ENCODE measurements at regions not wholly inside any gene's neighbourhood (a gene's known extent, or its start where the extent isn't known, plus 50 kb on each side); places are given as distances from the start of the nearest gene placed in this dataset.

DNA sequence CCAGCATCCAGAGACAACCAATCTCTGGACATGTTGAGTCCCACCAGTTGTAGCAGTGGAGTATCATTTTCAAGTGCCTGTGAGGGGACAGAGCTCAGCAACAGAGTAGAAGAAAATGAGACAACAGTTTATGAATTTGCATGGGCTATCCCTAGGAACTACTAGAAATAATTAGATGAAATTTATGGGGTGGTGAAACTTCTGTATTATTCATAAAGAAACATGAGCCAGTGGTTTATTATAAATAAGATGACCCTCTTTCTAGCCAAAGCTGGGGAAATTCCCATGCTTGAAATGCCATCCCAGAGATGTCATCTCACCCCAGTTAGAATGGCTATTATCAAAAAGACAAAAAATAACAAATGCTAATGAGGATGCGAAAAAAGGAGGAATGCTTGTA, 55.1 kb upstream of the ITGB8 start:
- TF ChIP-seq SP1 (IDR thresholded peaks at IDR 0.05; ENCODE audit: low read depth): no peak
- TF ChIP-seq CEBPB (IDR thresholded peaks at IDR 0.05; ENCODE audit: low read depth): no peak
- no peak for TF ChIP-seq SRF (IDR thresholded peaks at IDR 0.05; ENCODE audit: low read depth)
- TF ChIP-seq, protein P1, sequence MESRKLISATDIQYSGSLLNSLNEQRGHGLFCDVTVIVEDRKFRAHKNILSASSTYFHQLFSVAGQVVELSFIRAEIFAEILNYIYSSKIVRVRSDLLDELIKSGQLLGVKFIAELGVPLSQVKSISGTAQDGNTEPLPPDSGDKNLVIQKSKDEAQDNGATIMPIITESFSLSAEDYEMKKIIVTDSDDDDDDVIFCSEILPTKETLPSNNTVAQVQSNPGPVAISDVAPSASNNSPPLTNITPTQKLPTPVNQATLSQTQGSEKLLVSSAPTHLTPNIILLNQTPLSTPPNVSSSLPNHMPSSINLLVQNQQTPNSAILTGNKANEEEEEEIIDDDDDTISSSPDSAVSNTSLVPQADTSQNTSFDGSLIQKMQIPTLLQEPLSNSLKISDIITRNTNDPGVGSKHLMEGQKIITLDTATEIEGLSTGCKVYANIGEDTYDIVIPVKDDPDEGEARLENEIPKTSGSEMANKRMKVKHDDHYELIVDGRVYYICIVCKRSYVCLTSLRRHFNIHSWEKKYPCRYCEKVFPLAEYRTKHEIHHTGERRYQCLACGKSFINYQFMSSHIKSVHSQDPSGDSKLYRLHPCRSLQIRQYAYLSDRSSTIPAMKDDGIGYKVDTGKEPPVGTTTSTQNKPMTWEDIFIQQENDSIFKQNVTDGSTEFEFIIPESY (IDR thresholded peaks at IDR 0.05; ENCODE audit: extremely low read depth, insufficient replicate concordance, low read length): no peak
- no peak for TF ChIP-seq TCF7L2 (IDR thresholded peaks at IDR 0.05; ENCODE audit: borderline replicate concordance, extremely low read depth, insufficient read depth, insufficient read length)
- no peak for TF ChIP-seq EZH2phosphoT487 (IDR thresholded peaks at IDR 0.05; ENCODE audit: borderline replicate concordance)
- TF ChIP-seq YY1 (IDR thresholded peaks at IDR 0.05; ENCODE audit: extremely low read depth, insufficient replicate concordance, low read depth, low read length): no peak
- TF ChIP-seq, protein P2, sequence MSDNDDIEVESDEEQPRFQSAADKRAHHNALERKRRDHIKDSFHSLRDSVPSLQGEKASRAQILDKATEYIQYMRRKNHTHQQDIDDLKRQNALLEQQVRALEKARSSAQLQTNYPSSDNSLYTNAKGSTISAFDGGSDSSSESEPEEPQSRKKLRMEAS (IDR thresholded peaks at IDR 0.05): no peak
- TF ChIP-seq EGR1 (IDR thresholded peaks at IDR 0.05; ENCODE audit: low read depth): no peak
- TF ChIP-seq, protein P3, sequence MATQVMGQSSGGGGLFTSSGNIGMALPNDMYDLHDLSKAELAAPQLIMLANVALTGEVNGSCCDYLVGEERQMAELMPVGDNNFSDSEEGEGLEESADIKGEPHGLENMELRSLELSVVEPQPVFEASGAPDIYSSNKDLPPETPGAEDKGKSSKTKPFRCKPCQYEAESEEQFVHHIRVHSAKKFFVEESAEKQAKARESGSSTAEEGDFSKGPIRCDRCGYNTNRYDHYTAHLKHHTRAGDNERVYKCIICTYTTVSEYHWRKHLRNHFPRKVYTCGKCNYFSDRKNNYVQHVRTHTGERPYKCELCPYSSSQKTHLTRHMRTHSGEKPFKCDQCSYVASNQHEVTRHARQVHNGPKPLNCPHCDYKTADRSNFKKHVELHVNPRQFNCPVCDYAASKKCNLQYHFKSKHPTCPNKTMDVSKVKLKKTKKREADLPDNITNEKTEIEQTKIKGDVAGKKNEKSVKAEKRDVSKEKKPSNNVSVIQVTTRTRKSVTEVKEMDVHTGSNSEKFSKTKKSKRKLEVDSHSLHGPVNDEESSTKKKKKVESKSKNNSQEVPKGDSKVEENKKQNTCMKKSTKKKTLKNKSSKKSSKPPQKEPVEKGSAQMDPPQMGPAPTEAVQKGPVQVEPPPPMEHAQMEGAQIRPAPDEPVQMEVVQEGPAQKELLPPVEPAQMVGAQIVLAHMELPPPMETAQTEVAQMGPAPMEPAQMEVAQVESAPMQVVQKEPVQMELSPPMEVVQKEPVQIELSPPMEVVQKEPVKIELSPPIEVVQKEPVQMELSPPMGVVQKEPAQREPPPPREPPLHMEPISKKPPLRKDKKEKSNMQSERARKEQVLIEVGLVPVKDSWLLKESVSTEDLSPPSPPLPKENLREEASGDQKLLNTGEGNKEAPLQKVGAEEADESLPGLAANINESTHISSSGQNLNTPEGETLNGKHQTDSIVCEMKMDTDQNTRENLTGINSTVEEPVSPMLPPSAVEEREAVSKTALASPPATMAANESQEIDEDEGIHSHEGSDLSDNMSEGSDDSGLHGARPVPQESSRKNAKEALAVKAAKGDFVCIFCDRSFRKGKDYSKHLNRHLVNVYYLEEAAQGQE (IDR thresholded peaks at IDR 0.05; ENCODE audit: low read depth): no peak
- TF ChIP-seq POLR2A (IDR thresholded peaks at IDR 0.05; ENCODE audit: borderline replicate concordance, extremely low read depth, insufficient read depth, insufficient read length): no peak
- no peak for TF ChIP-seq FOSL1 (IDR thresholded peaks at IDR 0.05; ENCODE audit: low read depth)
- TF ChIP-seq EZH2 (IDR thresholded peaks at IDR 0.05): no peak
- no peak for TF ChIP-seq POLR2AphosphoS5 (IDR thresholded peaks at IDR 0.05; ENCODE audit: low read depth, low read length)
- Histone ChIP-seq H2AFZ (ENCODE audit: low read depth, low read length, poor library complexity, severe bottlenecking) (no peak overlapping the region), H3K9me2 (ENCODE audit: insufficient read depth) (no peaks in the 10 kb centered on the region), H3K4me1 (ENCODE audit: control insufficient read depth in 1 of 2, insufficient read depth in 2 of 2, low read length in 2 of 2) (no peaks in the 10 kb centered on the region), H4K20me1 (ENCODE audit: insufficient read depth) (no peaks in the 10 kb centered on the region), H3K79me2 (ENCODE audit: insufficient read depth, low read length) (no peaks in the 10 kb centered on the region), H3K36me3 (ENCODE audit: control insufficient read depth in 1 of 2, insufficient read depth in 2 of 2, low read length in 2 of 2) (no peaks in the 10 kb centered on the region), H3K27ac (ENCODE audit: low read depth, low read length) (no peak overlapping the region), H3K4me3 (replicated peaks in 1 of 2; ENCODE audit: low read depth in 1 of 2, low read length in 2 of 2) (no peak overlapping the region), H3K27me3 (ENCODE audit: insufficient read depth, low read length) (no peaks in the 10 kb centered on the region), H3K9ac (ENCODE audit: low read length) (no peak overlapping the region), H3K9me3 (ENCODE audit: control insufficient read depth in 1 of 2, insufficient read depth in 1 of 2, low read depth in 1 of 2, low read length in 2 of 2) (no peaks in the 10 kb centered on the region), H3K4me2 (ENCODE audit: low read length) (no peak overlapping the region)
- intact Hi-C loops (cut with micrococcal nuclease): no loop called here
- ChIA-PET POLR2A (no interaction called here), CTCF (interaction anchor here (0.6 kb wide), 1 partner anchor 55 kb away, joined by 3 read pairs; the partner anchor contains the start of gene ITGB8), RAD21 (ENCODE audit: low non-redundant PET in 1 of 2, low total read pairs in 2 of 2, uncharacterized antibody in 2 of 2, unreplicated experiment in 2 of 2) (no interaction called here)
- ATAC-seq (no peak), DNase-seq (ENCODE audit: low read depth, low spot score) (no peak)
- BruUV-seq (replicated peaks): no TSS peak
